ENCODE measurements at regions not wholly inside any gene's neighbourhood (a gene's known extent, or its start where the extent isn't known, plus 50 kb on each side); places are given as distances from the start of the nearest gene placed in this dataset.

DNA sequence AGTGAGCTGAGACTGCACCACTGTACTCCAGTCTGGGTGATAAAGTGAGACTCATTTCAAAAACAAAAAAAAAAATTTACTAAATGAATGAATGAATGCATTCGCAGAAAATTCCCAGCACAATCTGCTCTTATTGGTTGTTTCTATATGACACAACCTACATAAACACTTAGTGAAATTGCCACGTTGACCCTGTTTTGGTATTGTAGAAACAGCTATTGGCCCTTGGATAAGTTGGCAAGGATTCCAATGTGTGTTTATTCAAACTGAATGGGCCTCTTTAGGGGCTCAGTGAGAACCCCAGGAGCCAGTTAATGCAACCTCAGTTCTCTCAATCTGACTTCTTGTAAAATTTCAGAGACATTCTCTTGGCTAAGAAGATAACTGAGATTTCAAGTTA lies 66.0 kb downstream of the HHEX start:
- intact Hi-C loops (cut with DNase I; ENCODE audit: low total_unique reads) = loop anchor here (2.0 kb wide), 1 partner anchor 59 kb away; no protein-coding TSS in a partner anchor
- no peak for DNase-seq (ENCODE audit: low spot score in 2 of 2)
- no peak for TF ChIP-seq POLR2A (IDR thresholded peaks at IDR 0.05)
- TF ChIP-seq, protein P1, sequence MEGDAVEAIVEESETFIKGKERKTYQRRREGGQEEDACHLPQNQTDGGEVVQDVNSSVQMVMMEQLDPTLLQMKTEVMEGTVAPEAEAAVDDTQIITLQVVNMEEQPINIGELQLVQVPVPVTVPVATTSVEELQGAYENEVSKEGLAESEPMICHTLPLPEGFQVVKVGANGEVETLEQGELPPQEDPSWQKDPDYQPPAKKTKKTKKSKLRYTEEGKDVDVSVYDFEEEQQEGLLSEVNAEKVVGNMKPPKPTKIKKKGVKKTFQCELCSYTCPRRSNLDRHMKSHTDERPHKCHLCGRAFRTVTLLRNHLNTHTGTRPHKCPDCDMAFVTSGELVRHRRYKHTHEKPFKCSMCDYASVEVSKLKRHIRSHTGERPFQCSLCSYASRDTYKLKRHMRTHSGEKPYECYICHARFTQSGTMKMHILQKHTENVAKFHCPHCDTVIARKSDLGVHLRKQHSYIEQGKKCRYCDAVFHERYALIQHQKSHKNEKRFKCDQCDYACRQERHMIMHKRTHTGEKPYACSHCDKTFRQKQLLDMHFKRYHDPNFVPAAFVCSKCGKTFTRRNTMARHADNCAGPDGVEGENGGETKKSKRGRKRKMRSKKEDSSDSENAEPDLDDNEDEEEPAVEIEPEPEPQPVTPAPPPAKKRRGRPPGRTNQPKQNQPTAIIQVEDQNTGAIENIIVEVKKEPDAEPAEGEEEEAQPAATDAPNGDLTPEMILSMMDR (IDR thresholded peaks at IDR 0.05) = no peak
- WGBS, 2 donors = 70 to 87% methylated on average over 2 of the region's 2 CpGs
- H3K4me3 ChIP-seq (ENCODE audit: low read depth, poor library complexity, severe bottlenecking) = no peak overlapping the region

DNA sequence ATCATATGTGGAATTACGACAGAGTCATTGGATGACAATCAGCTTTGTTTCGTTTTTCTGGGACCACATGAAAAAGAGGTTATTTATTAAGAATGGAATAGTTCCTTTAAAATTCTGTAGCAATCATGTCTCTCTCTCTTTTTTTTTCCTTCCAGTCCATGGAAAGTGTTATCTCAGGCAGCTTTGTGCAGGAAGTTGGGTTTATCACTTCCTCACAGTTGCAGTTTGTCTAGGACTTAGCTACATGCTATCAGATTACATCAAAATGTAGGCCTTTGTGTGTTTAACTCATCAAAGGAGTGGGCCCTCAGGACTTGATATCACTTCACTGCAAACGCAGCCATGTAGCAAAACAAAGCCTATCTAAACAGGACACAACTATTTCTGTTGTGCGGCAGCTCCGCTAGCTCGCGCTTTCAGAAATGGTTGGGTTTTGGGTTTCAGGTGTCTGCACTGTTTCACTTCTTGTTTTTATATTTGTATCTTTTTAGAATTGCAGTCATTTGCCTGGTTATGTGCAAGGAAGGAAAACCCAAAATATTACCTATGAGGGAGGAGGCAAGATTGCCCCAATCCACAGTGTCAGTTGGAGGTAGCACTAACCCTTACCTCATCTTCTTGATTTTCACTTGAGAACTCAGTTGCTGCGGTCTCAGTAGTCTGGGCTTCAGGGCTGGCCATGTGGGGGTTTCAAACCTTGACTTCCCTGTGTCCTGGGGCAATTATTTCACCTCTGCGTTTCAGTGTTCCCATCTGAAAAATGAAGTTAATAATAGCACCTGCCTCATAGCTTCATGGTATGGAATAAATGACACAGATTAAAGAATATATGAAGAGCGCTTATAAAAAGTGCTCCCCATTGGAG lies 66.7 kb downstream of the HHEX start:
- intact Hi-C loops (cut with DNase I; ENCODE audit: low total_unique reads) = loop anchor here (2.0 kb wide), 1 partner anchor 60 kb away; no protein-coding TSS in a partner anchor

DNA sequence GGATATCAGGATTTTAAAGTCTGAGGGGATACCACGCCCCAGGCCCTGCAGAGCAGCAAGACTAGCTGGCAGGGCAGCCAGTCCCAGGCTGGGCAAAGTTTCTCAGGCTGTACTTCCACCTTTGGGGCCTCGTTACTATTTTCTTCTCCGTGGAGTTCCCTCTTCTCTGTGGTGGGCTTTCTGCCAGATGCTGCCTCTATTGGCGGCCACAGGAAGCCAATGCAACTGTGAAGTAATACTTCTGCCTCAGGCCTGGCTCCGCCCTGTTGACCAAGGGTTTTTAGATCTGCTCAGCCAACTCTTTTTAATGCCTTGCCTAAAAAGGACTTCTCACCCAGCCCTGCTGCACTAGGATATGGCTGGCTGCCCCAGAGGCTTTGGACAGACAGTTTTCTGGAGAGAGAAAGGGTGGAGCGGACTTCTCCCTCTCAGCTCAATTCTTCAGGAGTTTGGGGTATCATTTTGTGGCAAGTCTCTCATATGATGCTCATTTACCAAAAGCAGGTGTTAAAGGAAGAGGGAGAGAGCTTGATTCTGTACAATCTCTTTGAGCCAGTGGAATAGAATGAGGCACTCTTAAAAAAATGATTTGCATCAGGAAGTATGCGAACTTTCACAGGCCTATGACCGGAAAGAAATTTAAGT lies 67.4 kb downstream of the HHEX start:
- no peak for TF ChIP-seq POLR2A (IDR thresholded peaks at IDR 0.05)
- TF ChIP-seq, protein P1 (IDR thresholded peaks at IDR 0.05) = no peak
- no peak overlapping the region for H3K4me3 ChIP-seq (ENCODE audit: low read depth, poor library complexity, severe bottlenecking)
- peak; percentile 78 to 90 for DNase-seq (ENCODE audit: low spot score in 2 of 2)
- 41 to 47% methylated on average over 8 of the region's 8 CpGs for WGBS, 2 donors
- intact Hi-C loops (cut with DNase I; ENCODE audit: low total_unique reads) = loop anchor here (2.0 kb wide), 1 partner anchor 60 kb away; no protein-coding TSS in a partner anchor

More for the DNA sequence above, 66.7 kb downstream of the HHEX start:
- no peak for TF ChIP-seq POLR2A (IDR thresholded peaks at IDR 0.05)
- TF ChIP-seq, protein P1 (IDR thresholded peaks at IDR 0.05) = no peak
- WGBS, 2 donors = 67 to 77% methylated on average over 10 of the region's 10 CpGs
- H3K4me3 ChIP-seq (ENCODE audit: low read depth, poor library complexity, severe bottlenecking) = no peak overlapping the region
- DNase-seq (ENCODE audit: low spot score in 2 of 2) = no peak

DNA sequence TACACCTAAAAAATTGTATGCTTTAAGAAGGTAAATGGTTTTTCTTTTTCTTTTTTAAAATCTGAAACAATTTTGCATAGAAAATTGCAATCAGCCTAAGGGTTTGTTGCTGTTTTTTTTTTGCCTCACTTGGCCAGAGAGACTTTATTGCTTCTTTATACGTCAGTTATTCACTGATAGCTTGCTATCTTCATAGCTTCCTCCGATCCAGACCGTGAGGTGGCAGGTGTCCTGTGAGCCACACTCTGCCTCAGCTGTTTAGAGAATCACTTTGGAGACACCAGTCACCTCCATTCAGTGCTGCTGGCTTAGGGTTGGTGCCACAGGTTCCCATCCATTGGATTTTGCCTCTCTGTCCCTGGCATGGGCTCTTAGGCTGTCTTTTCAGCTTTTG lies 68.0 kb downstream of the HHEX start:
- no peak overlapping the region for H3K4me3 ChIP-seq (ENCODE audit: low read depth, poor library complexity, severe bottlenecking)
- no peak for DNase-seq (ENCODE audit: low spot score in 2 of 2)
- TF ChIP-seq, protein P1 (IDR thresholded peaks at IDR 0.05) = no peak
- no peak for TF ChIP-seq POLR2A (IDR thresholded peaks at IDR 0.05)
- 69 to 78% methylated on average over 3 of the region's 3 CpGs for WGBS, 2 donors
- intact Hi-C loops (cut with DNase I; ENCODE audit: low total_unique reads) = loop anchor here (2.0 kb wide), 1 partner anchor 61 kb away; no protein-coding TSS in a partner anchor

DNA sequence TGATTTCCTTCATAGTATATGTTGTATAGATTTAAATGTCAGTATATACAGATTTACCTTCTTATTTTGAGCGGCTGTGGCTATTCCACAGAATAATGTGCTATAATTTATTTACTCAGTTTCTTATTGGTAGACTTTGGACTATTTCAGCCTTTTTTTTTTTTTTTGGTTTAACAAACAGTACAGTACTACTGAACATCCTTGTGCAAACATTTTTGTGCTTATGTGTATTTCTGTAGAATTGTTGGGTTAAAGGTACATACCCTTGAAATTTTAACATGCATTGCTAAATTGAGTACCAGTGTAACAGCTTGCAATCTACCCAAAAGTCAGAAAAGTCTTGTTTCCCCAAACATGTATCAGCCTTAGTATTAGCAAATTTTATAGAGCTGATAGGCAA lies 68.8 kb downstream of the HHEX start:
- no peak for DNase-seq (ENCODE audit: low spot score in 2 of 2)
- H3K4me3 ChIP-seq (ENCODE audit: low read depth, poor library complexity, severe bottlenecking) = no peak overlapping the region
- 90 to 94% methylated on average over 1 of the region's 1 CpG for WGBS, 2 donors
- intact Hi-C loops (cut with DNase I; ENCODE audit: low total_unique reads) = no loop called here
- TF ChIP-seq, protein P1 (IDR thresholded peaks at IDR 0.05) = no peak
- TF ChIP-seq POLR2A (IDR thresholded peaks at IDR 0.05) = no peak
